ENCODE measurements at regions not wholly inside any gene's neighbourhood (a gene's known extent, or its start where the extent isn't known, plus 50 kb on each side); places are given as distances from the start of the nearest gene placed in this dataset.

- TF ChIP-seq KLF7 (tag by site-specific recombination; IDR thresholded peaks at IDR 0.05; ENCODE audit: borderline replicate concordance), result no peak
- no peak for TF ChIP-seq CTCF (tag by site-specific recombination; IDR thresholded peaks at IDR 0.05)
- no peak for TF ChIP-seq ZNF510 (tag by site-specific recombination; IDR thresholded peaks at IDR 0.05; ENCODE audit: insufficient replicate concordance)
- TF ChIP-seq ZBTB10 (tag by site-specific recombination; IDR thresholded peaks at IDR 0.05), result no peak
- no peak for TF ChIP-seq HOXA7 (CRISPR knock-in tag; IDR thresholded peaks at IDR 0.05; ENCODE audit: borderline replicate concordance)
Measured at GRCh38 chr17:77471984-77472461, 331.3 kb downstream of the SEC14L1 start.
